ENCODE measurements at regions not wholly inside any gene's neighbourhood (a gene's known extent, or its start where the extent isn't known, plus 50 kb on each side); places are given as distances from the start of the nearest gene placed in this dataset.

GRCh38 chr14:86884498-86884897 is 1108.5 kb downstream of the GALC start:
- TF ChIP-seq CTCF (IDR thresholded peaks at IDR 0.05; ENCODE audit: insufficient read depth, low read depth, low read length, missing control alignments) = no peak
- DNase-seq (ENCODE audit: low read depth) = no peak
- no peak overlapping the region for H3K4me3 ChIP-seq (ENCODE audit: low read depth, low read length)

- H3K4me3 ChIP-seq (ENCODE audit: low read depth, low read length) = no peak overlapping the region
- no peak for TF ChIP-seq CTCF (IDR thresholded peaks at IDR 0.05; ENCODE audit: insufficient read depth, low read depth, low read length, missing control alignments)
- no peak for DNase-seq (ENCODE audit: low read depth)
These were observed 1110.2 kb downstream of the GALC start for GRCh38 chr14:86882818-86883217.

- no peak for DNase-seq (ENCODE audit: low read depth)
- no peak for TF ChIP-seq CTCF (IDR thresholded peaks at IDR 0.05; ENCODE audit: insufficient read depth, low read depth, low read length, missing control alignments)
- no peak overlapping the region for H3K4me3 ChIP-seq (ENCODE audit: low read depth, low read length)
These were observed 1127.0 kb downstream of the GALC start for GRCh38 chr14:86865934-86866333.

GRCh38 chr14:86858591-86858990 is 1134.4 kb downstream of the GALC start:
- DNase-seq (ENCODE audit: low read depth) = no peak
- no peak overlapping the region for H3K4me3 ChIP-seq (ENCODE audit: low read depth, low read length)

GRCh38 chr14:86858031-86858430 is 1135.0 kb downstream of the GALC start:
- TF ChIP-seq CTCF (IDR thresholded peaks at IDR 0.05; ENCODE audit: insufficient read depth, low read depth, low read length, missing control alignments) = no peak
- no peak for DNase-seq (ENCODE audit: low read depth)
- H3K4me3 ChIP-seq (ENCODE audit: low read depth, low read length) = no peak overlapping the region

More at GRCh38 chr14:86858591-86858990, 1134.4 kb downstream of the GALC start:
- TF ChIP-seq CTCF (IDR thresholded peaks at IDR 0.05; ENCODE audit: insufficient read depth, low read depth, low read length, missing control alignments) = no peak

GRCh38 chr14:86852530-86852929 is 1140.5 kb downstream of the GALC start:
- no peak for TF ChIP-seq CTCF (IDR thresholded peaks at IDR 0.05; ENCODE audit: insufficient read depth, low read depth, low read length, missing control alignments)
- DNase-seq (ENCODE audit: low read depth) = no peak
- no peak overlapping the region for H3K4me3 ChIP-seq (ENCODE audit: low read depth, low read length)

- no peak for TF ChIP-seq CTCF (IDR thresholded peaks at IDR 0.05; ENCODE audit: insufficient read depth, low read depth, low read length, missing control alignments)
- H3K4me3 ChIP-seq (ENCODE audit: low read depth, low read length) = no peak overlapping the region
- no peak for DNase-seq (ENCODE audit: low read depth)
These were observed 1145.8 kb downstream of the GALC start for GRCh38 chr14:86847140-86847539.

Measured in GM12865 (cell line).